ENCODE measurements at regions not wholly inside any gene's neighbourhood (a gene's known extent, or its start where the extent isn't known, plus 50 kb on each side); places are given as distances from the start of the nearest gene placed in this dataset.

DNA sequence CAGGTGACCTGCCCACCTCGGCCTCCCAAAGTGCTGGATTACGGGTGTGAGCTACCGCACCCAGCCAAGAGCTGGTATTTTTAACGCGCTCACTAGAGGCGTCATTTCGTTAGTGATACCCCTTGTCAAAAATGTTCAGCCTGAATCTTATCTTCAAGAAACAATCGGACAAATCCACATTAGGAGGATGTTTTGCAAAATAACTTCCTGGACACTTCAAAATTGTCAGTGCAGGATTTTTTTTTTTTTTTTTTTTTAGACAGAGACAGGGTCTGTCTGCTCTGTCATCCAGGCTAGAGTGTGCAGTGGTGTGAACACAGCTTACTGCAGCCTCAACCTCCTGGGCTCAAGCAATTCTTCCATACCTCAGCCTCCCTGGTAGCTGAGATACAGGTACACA lies 63.0 kb downstream of the RMI2 start:
- no peak for TF ChIP-seq EZH2 (IDR thresholded peaks at IDR 0.05; ENCODE audit: borderline replicate concordance, low read depth, low read length, severe bottlenecking)
- TF ChIP-seq, protein P1, sequence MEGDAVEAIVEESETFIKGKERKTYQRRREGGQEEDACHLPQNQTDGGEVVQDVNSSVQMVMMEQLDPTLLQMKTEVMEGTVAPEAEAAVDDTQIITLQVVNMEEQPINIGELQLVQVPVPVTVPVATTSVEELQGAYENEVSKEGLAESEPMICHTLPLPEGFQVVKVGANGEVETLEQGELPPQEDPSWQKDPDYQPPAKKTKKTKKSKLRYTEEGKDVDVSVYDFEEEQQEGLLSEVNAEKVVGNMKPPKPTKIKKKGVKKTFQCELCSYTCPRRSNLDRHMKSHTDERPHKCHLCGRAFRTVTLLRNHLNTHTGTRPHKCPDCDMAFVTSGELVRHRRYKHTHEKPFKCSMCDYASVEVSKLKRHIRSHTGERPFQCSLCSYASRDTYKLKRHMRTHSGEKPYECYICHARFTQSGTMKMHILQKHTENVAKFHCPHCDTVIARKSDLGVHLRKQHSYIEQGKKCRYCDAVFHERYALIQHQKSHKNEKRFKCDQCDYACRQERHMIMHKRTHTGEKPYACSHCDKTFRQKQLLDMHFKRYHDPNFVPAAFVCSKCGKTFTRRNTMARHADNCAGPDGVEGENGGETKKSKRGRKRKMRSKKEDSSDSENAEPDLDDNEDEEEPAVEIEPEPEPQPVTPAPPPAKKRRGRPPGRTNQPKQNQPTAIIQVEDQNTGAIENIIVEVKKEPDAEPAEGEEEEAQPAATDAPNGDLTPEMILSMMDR (IDR thresholded peaks at IDR 0.05; ENCODE audit: extremely low read depth in 1 of 2, insufficient read depth in 1 of 2, low read depth in 1 of 2, low read length in 2 of 2): no peak
- no peak for TF ChIP-seq POLR2A (IDR thresholded peaks at IDR 0.05; ENCODE audit: low read depth, low read length)
- no peak for TF ChIP-seq POLR2AphosphoS5 (IDR thresholded peaks at IDR 0.05; ENCODE audit: insufficient read depth, low read depth, low read length)
- TF ChIP-seq, protein P2, sequence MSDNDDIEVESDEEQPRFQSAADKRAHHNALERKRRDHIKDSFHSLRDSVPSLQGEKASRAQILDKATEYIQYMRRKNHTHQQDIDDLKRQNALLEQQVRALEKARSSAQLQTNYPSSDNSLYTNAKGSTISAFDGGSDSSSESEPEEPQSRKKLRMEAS (IDR thresholded peaks at IDR 0.05; ENCODE audit: insufficient read depth, insufficient read length): no peak
- TF ChIP-seq JUN (IDR thresholded peaks at IDR 0.05; ENCODE audit: borderline replicate concordance, insufficient read depth, insufficient read length, low read depth): no peak
- no peak for TF ChIP-seq MYC (IDR thresholded peaks at IDR 0.05; ENCODE audit: low read depth, low read length)
- no peak for TF ChIP-seq FOS (IDR thresholded peaks at IDR 0.05; ENCODE audit: borderline replicate concordance, insufficient read depth, low read length)
- no peak for TF ChIP-seq GATA2 (IDR thresholded peaks at IDR 0.05; ENCODE audit: insufficient read depth, insufficient read length, low read depth, low read length)
